ENCODE measurements at regions not wholly inside any gene's neighbourhood (a gene's known extent, or its start where the extent isn't known, plus 50 kb on each side); places are given as distances from the start of the nearest gene placed in this dataset.

GRCh38 chr14:34241185-34241711 is 220.8 kb downstream of the SPTSSA start:
- peaks cover 16 to 24% of the 10 kb centered on the region in 2 donors for H3K27me3 Mint-ChIP-seq
- DNase-seq: no peak
- H3K36me3 Mint-ChIP-seq (ENCODE audit: insufficient read depth): no peaks in the 10 kb centered on the region
- H3K4me1 Mint-ChIP-seq (ENCODE audit: low read depth in 2 of 2): no peaks in the 10 kb centered on the region
- no peak for ATAC-seq (replicated peaks)
- H3K4me3 Mint-ChIP-seq: no peak overlapping the region
- no peaks in the 10 kb centered on the region for H3K9me3 Mint-ChIP-seq
- H3K27ac Mint-ChIP-seq: no peak overlapping the region

GRCh38 chr14:34238610-34239009 is 223.4 kb downstream of the SPTSSA start:
- Mint-ChIP-seq H3K36me3 (ENCODE audit: insufficient read depth) (no peaks in the 10 kb centered on the region), H3K27me3 (peaks cover 12 to 24% of the 10 kb centered on the region in 2 donors), H3K27ac (no peak overlapping the region), H3K4me3 (no peak overlapping the region), H3K9me3 (no peaks in the 10 kb centered on the region), H3K4me1 (ENCODE audit: low read depth in 2 of 2) (no peaks in the 10 kb centered on the region)
- DNase-seq (no peak), ATAC-seq (replicated peaks) (no peak)

- Mint-ChIP-seq H3K36me3 (ENCODE audit: insufficient read depth) (no peaks in the 10 kb centered on the region), H3K9me3 (no peaks in the 10 kb centered on the region), H3K27ac (no peak overlapping the region), H3K27me3 (peaks cover 12 to 24% of the 10 kb centered on the region in 2 donors), H3K4me1 (ENCODE audit: low read depth in 2 of 2) (no peaks in the 10 kb centered on the region), H3K4me3 (no peak overlapping the region)
- ATAC-seq (replicated peaks) (no peak), DNase-seq (no peak)
Observed at GRCh38 chr14:34237677-34238076, 224.4 kb downstream of the SPTSSA start.

- ATAC-seq (replicated peaks) (no peak), DNase-seq (no peak)
- no peak overlapping the region for H3K4me3 Mint-ChIP-seq
- H3K36me3 Mint-ChIP-seq (ENCODE audit: insufficient read depth): no peaks in the 10 kb centered on the region
- H3K27me3 Mint-ChIP-seq: peaks cover 12 to 25% of the 10 kb centered on the region in 2 donors
- no peaks in the 10 kb centered on the region for H3K4me1 Mint-ChIP-seq (ENCODE audit: low read depth in 2 of 2)
- no peak overlapping the region for H3K27ac Mint-ChIP-seq
- H3K9me3 Mint-ChIP-seq: no peaks in the 10 kb centered on the region
Observed at GRCh38 chr14:34237081-34237480, 225.0 kb downstream of the SPTSSA start.

- ATAC-seq (replicated peaks) (no peak), DNase-seq (no peak)
- peaks cover 12 to 24% of the 10 kb centered on the region in 2 donors for H3K27me3 Mint-ChIP-seq
- H3K27ac Mint-ChIP-seq: no peak overlapping the region
- H3K4me3 Mint-ChIP-seq: no peak overlapping the region
- H3K9me3 Mint-ChIP-seq: no peaks in the 10 kb centered on the region
- H3K4me1 Mint-ChIP-seq (ENCODE audit: low read depth in 2 of 2): no peaks in the 10 kb centered on the region
- no peaks in the 10 kb centered on the region for H3K36me3 Mint-ChIP-seq (ENCODE audit: insufficient read depth)
Observed at GRCh38 chr14:34235643-34236300, 226.3 kb downstream of the SPTSSA start.

- H3K27ac Mint-ChIP-seq: no peak overlapping the region
- H3K9me3 Mint-ChIP-seq: peaks cover 0 to 2% of the 10 kb centered on the region in 2 donors
- H3K4me1 Mint-ChIP-seq (ENCODE audit: low read depth in 2 of 2): no peaks in the 10 kb centered on the region
- DNase-seq (no peak), ATAC-seq (replicated peaks) (no peak)
- H3K36me3 Mint-ChIP-seq (ENCODE audit: insufficient read depth): no peaks in the 10 kb centered on the region
- peaks cover 12 to 18% of the 10 kb centered on the region in 2 donors for H3K27me3 Mint-ChIP-seq
- no peak overlapping the region for H3K4me3 Mint-ChIP-seq
Observed at GRCh38 chr14:34234258-34234657, 227.8 kb downstream of the SPTSSA start.

- H3K27me3 Mint-ChIP-seq: peaks cover 12 to 17% of the 10 kb centered on the region in 2 donors
- H3K4me1 Mint-ChIP-seq (ENCODE audit: low read depth in 2 of 2): no peaks in the 10 kb centered on the region
- H3K27ac Mint-ChIP-seq: no peak overlapping the region
- ATAC-seq (replicated peaks): no peak
- H3K36me3 Mint-ChIP-seq (ENCODE audit: insufficient read depth): no peaks in the 10 kb centered on the region
- no peak overlapping the region for H3K4me3 Mint-ChIP-seq
- no peak for DNase-seq
- peaks cover 0 to 2% of the 10 kb centered on the region in 2 donors for H3K9me3 Mint-ChIP-seq
Observed at GRCh38 chr14:34233619-34234018, 228.4 kb downstream of the SPTSSA start.

- Mint-ChIP-seq H3K27ac (no peak overlapping the region), H3K27me3 (peaks cover 10 to 11% of the 10 kb centered on the region in 2 donors), H3K4me1 (ENCODE audit: low read depth in 2 of 2) (peaks cover 3% of the 10 kb centered on the region in 2 donors), H3K4me3 (no peak overlapping the region), H3K9me3 (peaks cover 0 to 2% of the 10 kb centered on the region in 2 donors), H3K36me3 (ENCODE audit: insufficient read depth) (no peaks in the 10 kb centered on the region)
- DNase-seq (no peak), ATAC-seq (replicated peaks) (no peak)
Observed at GRCh38 chr14:34232790-34233189, 229.2 kb downstream of the SPTSSA start.

GRCh38 chr14:34231626-34232025 is 230.4 kb downstream of the SPTSSA start:
- Mint-ChIP-seq H3K9me3 (peaks cover 0 to 2% of the 10 kb centered on the region in 2 donors), H3K27me3 (peaks cover 6 to 9% of the 10 kb centered on the region in 2 donors), H3K4me1 (ENCODE audit: low read depth in 2 of 2) (peaks cover 4% of the 10 kb centered on the region in 2 donors), H3K4me3 (no peak overlapping the region), H3K27ac (no peak overlapping the region), H3K36me3 (ENCODE audit: insufficient read depth) (no peaks in the 10 kb centered on the region)
- no peak for DNase-seq
- no peak for ATAC-seq (replicated peaks)

- ATAC-seq (replicated peaks) (no peak), DNase-seq (no peak)
- Mint-ChIP-seq H3K4me1 (ENCODE audit: low read depth in 2 of 2) (peaks cover 4% of the 10 kb centered on the region in 2 donors), H3K27me3 (peaks cover 6 to 9% of the 10 kb centered on the region in 2 donors), H3K36me3 (ENCODE audit: insufficient read depth) (no peaks in the 10 kb centered on the region), H3K9me3 (peaks cover 0 to 2% of the 10 kb centered on the region in 2 donors), H3K27ac (no peak overlapping the region), H3K4me3 (no peak overlapping the region)
Observed at GRCh38 chr14:34229140-34229539, 232.9 kb downstream of the SPTSSA start.

- ATAC-seq (replicated peaks) (no peak), DNase-seq (no peak)
- no peak overlapping the region for H3K27ac Mint-ChIP-seq
- H3K4me3 Mint-ChIP-seq: no peak overlapping the region
- H3K9me3 Mint-ChIP-seq: peaks cover 0 to 2% of the 10 kb centered on the region in 2 donors
- H3K4me1 Mint-ChIP-seq (ENCODE audit: low read depth in 2 of 2): peaks cover 4% of the 10 kb centered on the region in 2 donors
- no peaks in the 10 kb centered on the region for H3K36me3 Mint-ChIP-seq (ENCODE audit: insufficient read depth)
- H3K27me3 Mint-ChIP-seq: peaks cover 8 to 12% of the 10 kb centered on the region in 2 donors
Observed at GRCh38 chr14:34228650-34228976, 233.4 kb downstream of the SPTSSA start.

- peaks cover 0 to 2% of the 10 kb centered on the region in 2 donors for H3K9me3 Mint-ChIP-seq
- ATAC-seq (replicated peaks): peak; percentile 58
Observed at GRCh38 chr14:34227834-34228649, 234.0 kb downstream of the SPTSSA start.

GRCh38 chr14:34224221-34224620 is 237.8 kb downstream of the SPTSSA start:
- no peak overlapping the region for H3K4me3 Mint-ChIP-seq
- ATAC-seq (replicated peaks) (no peak), DNase-seq (no peak)
- H3K27ac Mint-ChIP-seq: no peak overlapping the region
- no peaks in the 10 kb centered on the region for H3K9me3 Mint-ChIP-seq
- H3K4me1 Mint-ChIP-seq (ENCODE audit: low read depth in 2 of 2): peaks cover 4% of the 10 kb centered on the region in 2 donors
- peaks cover 6 to 20% of the 10 kb centered on the region in 2 donors for H3K27me3 Mint-ChIP-seq
- no peaks in the 10 kb centered on the region for H3K36me3 Mint-ChIP-seq (ENCODE audit: insufficient read depth)

More at GRCh38 chr14:34227834-34228649, 234.0 kb downstream of the SPTSSA start:
- peak in 2 of 3 experiments; percentile 20 for DNase-seq
- Mint-ChIP-seq H3K4me3 (no peak overlapping the region), H3K36me3 (ENCODE audit: insufficient read depth) (no peaks in the 10 kb centered on the region), H3K27ac (no peak overlapping the region), H3K27me3 (peaks cover 12 to 15% of the 10 kb centered on the region in 2 donors), H3K4me1 (ENCODE audit: low read depth in 2 of 2) (peaks cover 4% of the 10 kb centered on the region in 2 donors)

All from effector memory CD8-positive, alpha-beta T cell (primary cell).